ENCODE measurements at regions not wholly inside any gene's neighbourhood (a gene's known extent, or its start where the extent isn't known, plus 50 kb on each side); places are given as distances from the start of the nearest gene placed in this dataset.

GRCh38 chr12:27382924-27383323 lies 50.3 kb downstream of the BMAL2 start:
- DNase-seq (ENCODE audit: low read depth): no peak

GRCh38 chr12:27383429-27384260 lies 51.0 kb downstream of the BMAL2 start:
- peak; percentile 24 for DNase-seq (ENCODE audit: low read depth)

DNA sequence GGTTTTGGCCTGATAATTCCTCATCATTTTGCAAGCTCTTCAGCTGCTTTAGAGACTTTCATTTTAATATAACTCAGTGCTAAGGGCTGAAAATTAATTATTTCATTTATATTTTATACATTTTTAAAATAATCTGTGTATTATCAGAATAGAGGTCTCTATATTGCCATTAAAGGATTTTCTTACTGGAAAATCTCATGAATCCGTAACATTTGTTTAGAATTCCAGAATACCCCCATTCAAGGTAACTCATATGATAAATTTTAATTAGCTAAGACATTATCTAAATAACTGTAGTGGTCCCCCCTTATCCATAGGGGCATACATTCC lies 51.6 kb downstream of the BMAL2 start:
- DNase-seq (ENCODE audit: low read depth): no peak

DNA sequence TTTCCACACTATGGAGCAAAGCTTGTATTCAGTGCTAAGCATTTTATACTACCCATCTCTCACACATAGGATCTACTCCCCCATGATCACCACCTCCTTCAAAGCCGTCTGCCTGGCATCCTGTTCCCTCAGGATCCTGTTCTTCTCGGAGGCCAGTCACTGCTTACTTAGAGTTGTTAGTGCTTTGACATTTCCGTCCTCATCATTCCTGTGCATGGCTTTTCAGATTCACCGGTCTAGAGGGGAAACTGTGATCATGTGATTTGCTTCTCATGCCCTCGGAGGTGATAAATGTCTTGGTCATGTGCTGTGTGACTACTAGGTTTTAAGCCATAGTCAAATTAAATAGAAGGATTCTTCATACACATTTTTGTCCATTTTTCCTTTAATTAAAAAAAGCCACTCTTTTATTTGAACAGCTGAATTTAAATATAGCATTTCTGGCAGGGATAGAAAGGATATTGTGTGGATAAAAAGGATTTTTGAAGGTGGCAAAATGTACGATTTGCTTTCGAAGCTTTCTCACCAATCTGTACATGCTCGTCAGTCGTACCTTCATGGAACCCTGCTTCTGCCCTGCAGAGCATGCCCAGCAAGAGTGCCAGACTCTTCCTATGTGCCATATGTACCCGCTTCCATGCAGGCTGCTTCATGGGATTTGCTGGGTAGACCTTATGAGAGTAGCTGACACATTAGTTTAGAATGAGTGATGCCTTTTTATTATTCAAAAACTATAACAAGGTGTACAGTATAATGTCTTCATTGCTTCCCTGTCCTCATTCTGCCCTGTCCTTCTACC lies 53.3 kb downstream of the BMAL2 start:
- no peak for DNase-seq (ENCODE audit: low read depth)

DNA sequence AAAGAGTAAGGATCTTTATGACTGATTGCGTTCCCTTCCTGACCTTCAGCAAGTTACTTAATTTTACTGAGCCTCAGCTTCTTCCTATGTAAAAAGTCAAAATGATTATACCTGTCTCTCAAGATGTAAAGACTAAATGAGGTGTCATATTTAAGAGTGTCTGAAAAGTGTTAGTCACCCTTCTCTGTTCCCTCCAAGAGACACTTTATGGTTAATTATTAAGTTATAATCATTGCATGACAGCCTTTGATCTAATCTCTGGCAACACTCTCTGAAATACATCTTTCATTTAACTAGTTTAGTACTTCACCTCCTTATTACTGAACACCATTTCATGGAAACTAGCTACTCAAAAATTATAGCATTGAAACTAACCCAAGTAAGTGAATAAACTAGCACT lies 54.8 kb downstream of the BMAL2 start:
- DNase-seq (ENCODE audit: low read depth): no peak

GRCh38 chr12:27388650-27389049 lies 56.0 kb downstream of the BMAL2 start:
- no peak for DNase-seq (ENCODE audit: low read depth)

- DNase-seq (ENCODE audit: low read depth): no peak
These were observed 51.9 kb upstream of the SMCO2 start for GRCh38 chr12:27394676-27395075.

GRCh38 chr12:27396216-27396815 lies 50.2 kb upstream of the SMCO2 start:
- DNase-seq (ENCODE audit: low read depth): no peak

All from stimulated activated CD8-positive, alpha-beta memory T cell treated with anti-CD3 and anti-CD28 coated beads, Interleukin-4, amount 100 ng/mL, for 24 hours (primary cell).